Epithelial cell of esophagus (primary cell): ENCODE measurements at regions not wholly inside any gene's neighbourhood (a gene's known extent, or its start where the extent isn't known, plus 50 kb on each side); places are given as distances from the start of the nearest gene placed in this dataset.

Experiments used
- DNase-seq: peaks from one replicate; pipeline ENCODE4 v3.0.0; 2010; ENCODE audit warnings: low read depth
- H3K4me3 ChIP-seq: 2 replicates; pipeline ENCODE4 v1.5.1; 2011; ENCODE audit warnings: mild to moderate bottlenecking, low read length, control low read depth
- CTCF ChIP-seq: IDR thresholded peaks from 2 replicates; pipeline ENCODE4 v1.5.1; 2011; ENCODE audit warnings: low read depth, mild to moderate bottlenecking, low read length, control low read depth, inconsistent platforms; ENCODE audit not compliant: insufficient read depth; ENCODE audit errors: missing control alignments

GRCh38 chr18:79612291-79613108, 67.1 kb upstream of the CTDP1 start:
- no peak for TF ChIP-seq CTCF
- no peak overlapping the region for H3K4me3 ChIP-seq

DNA sequence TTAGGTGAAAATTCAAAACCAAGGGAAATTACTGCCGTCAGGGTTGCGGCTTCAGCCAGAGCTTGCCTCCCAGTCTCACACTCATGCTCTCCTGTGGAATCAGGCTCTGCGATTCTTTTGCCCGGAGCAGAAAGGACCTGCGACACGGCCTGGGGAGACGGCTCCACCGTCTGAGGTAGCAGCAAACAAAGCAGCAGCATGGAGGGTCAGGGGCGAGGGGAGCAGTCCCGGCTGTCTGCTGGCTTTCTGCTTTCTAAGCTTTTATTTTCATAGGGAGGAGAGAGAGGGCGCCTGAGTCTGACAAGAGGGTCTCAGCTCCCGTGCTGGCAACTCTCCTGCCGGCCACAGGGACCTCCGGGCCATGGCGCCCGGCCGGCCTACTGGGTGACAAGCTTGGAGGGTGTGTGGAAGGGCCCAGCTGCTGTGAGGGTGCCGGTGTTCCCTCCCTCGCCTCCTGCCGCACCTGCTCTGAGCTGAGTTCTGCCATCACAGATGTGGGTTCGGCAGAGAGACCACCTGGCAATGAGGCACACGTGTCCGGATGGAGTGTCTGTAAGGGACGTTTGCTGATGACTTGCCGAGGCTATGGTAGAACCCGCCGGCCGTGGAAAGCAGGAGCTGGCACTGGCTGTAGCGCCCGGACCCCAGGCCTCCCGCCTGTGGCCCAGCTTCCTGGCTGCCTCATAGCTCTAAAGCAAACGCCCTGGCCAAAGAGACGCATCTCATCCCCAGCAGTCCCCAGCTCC, 66.2 kb upstream of the CTDP1 start:
- no peak for TF ChIP-seq CTCF
- no peak for DNase-seq

More at GRCh38 chr18:79612291-79613108, 67.1 kb upstream of the CTDP1 start:
- DNase-seq, result no peak

GRCh38 chr18:79614211-79614955, 65.2 kb upstream of the CTDP1 start:
- no peak for TF ChIP-seq CTCF
- no peak for DNase-seq
- H3K4me3 ChIP-seq, result no peak overlapping the region

More for the DNA sequence above, 66.2 kb upstream of the CTDP1 start:
- H3K4me3 ChIP-seq, result no peak overlapping the region

DNA sequence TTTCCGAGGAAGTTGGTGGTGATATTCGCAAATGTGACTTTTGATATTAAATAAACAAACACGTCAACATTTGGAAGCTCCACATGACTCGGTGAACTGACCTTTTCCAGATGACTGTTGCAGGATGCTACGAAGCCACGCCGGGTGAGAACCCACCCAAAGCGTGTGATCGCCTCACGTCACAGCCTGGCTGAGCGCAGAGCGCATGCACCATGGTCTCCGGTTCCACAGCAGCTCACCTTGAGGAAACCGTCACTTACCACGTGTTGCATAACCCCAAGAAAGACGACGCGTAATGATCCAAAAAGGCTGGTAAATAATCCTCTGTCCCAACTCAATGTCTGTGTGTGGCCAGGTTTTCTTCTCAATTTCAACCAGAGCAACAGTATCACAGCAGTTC, 64.5 kb upstream of the CTDP1 start:
- H3K4me3 ChIP-seq, result no peak overlapping the region
- no peak for DNase-seq
- TF ChIP-seq CTCF, result no peak

GRCh38 chr18:79615586-79615985, 64.0 kb upstream of the CTDP1 start:
- H3K4me3 ChIP-seq, result no peak overlapping the region
- no peak for DNase-seq
- no peak for TF ChIP-seq CTCF

DNA sequence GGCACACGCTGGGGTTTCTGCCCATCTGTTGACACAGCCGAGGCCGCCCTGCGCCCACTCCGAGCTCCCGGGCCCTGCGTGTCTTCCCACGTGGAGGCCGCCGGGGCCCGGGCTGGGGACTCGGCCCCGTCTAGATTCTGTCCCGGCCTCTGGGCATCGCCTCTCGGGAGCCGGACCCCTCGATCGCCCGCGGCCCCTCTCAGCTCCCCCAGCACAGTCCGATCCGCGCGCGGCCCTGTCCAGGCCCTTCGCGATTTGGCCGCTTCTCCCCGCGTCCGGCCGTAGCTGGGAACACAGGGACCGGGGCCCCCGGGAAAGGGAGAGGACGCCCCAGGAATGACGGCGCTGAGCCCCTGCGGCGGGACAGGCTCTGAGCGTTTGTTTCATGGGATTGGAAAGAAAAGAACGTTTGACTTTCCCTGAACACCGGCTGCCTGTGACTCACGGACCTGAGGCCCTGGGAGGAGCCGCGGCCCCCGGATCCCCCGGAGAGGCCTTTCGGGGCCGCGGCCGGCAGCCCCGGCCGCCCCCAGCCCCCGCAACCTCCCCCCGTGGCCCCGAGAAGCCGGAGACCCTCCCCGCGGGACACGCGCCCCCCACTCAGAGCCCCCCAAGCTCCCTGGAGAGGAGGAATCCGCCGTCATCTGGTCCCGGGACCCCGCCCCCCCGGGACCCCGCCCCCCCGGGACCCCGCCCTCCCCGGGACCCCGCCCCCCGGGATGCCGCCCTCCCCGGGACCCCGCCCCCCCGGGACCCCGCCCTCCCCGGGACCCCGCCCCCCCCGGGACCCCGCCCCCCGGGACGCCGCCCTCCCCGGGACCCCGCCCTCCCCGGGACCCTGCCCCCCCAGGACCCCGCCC, 62.7 kb upstream of the CTDP1 start:
- DNase-seq, result no peak
- TF ChIP-seq CTCF, result no peak
- no peak overlapping the region for H3K4me3 ChIP-seq
